BE2C (cell line): ENCODE measurements at regions not wholly inside any gene's neighbourhood (a gene's known extent, or its start where the extent isn't known, plus 50 kb on each side); places are given as distances from the start of the nearest gene placed in this dataset.
"Not testable (repeated sequence)": the region's sequence is repeated elsewhere in the genome, so short reads cannot be mapped to it uniquely, and the experiment has no call there.

Experiments used
- DNase-seq: peaks from one replicate; pipeline ENCODE4 v3.0.0-alpha.2; 2020
- H3K27me3 ChIP-seq: fragments of 250-450 bp; sonication (Bioruptor Pico); 2 replicates; pipeline ENCODE4 v1.5.1; 2020; ENCODE audit warnings: mild to moderate bottlenecking
- H3K36me3 ChIP-seq: fragments of 250-450 bp; sonication (Bioruptor Pico); 2 replicates; pipeline ENCODE4 v1.5.1; 2020; ENCODE audit warnings: mild to moderate bottlenecking
- H3K4me1 ChIP-seq: fragments of 250-450 bp; sonication (Bioruptor Pico); 2 replicates; pipeline ENCODE4 v1.5.1; 2020
- H3K4me3 ChIP-seq: 2 replicates; pipeline ENCODE4 v1.5.1; 2011; ENCODE audit warnings: low read depth, low read length
- H3K9me3 ChIP-seq: fragments of 250-450 bp; sonication (Bioruptor Pico); 2 replicates; pipeline ENCODE4 v1.5.1; 2020
- CTCF ChIP-seq: IDR thresholded peaks from 2 replicates; pipeline ENCODE4 v1.5.1; 2012; ENCODE audit warnings: mild to moderate bottlenecking, low read depth, low read length

GRCh38 chr18:73679941-73680712, 467.5 kb downstream of the FBXO15 start:
- Histone ChIP-seq H3K4me3 (no peak overlapping the region), H3K36me3 (no peaks in the 10 kb centered on the region), H3K27me3 (no peaks in the 10 kb centered on the region), H3K4me1 (no peaks in the 10 kb centered on the region), H3K9me3 (no peaks in the 10 kb centered on the region)
- TF ChIP-seq CTCF, result no peak
- DNase-seq, result no peak

- no peaks in the 10 kb centered on the region for H3K36me3 ChIP-seq
- H3K4me1 ChIP-seq, result no peaks in the 10 kb centered on the region
- no peak for DNase-seq
- H3K9me3 ChIP-seq, result no peaks in the 10 kb centered on the region
- no peak for TF ChIP-seq CTCF
- H3K27me3 ChIP-seq, result no peaks in the 10 kb centered on the region
- no peak overlapping the region for H3K4me3 ChIP-seq
Measured at GRCh38 chr18:73677450-73677849, 470.2 kb downstream of the FBXO15 start.

- no peaks in the 10 kb centered on the region for H3K9me3 ChIP-seq
- H3K4me1 ChIP-seq, result no peaks in the 10 kb centered on the region
- no peaks in the 10 kb centered on the region for H3K36me3 ChIP-seq
- TF ChIP-seq CTCF, result no peak
- H3K4me3 ChIP-seq, result no peak overlapping the region
- H3K27me3 ChIP-seq, result no peaks in the 10 kb centered on the region
- DNase-seq, result no peak
Measured at GRCh38 chr18:73674125-73674865, 473.3 kb downstream of the FBXO15 start.

- H3K36me3 ChIP-seq, H3K9me3 ChIP-seq, H3K27me3 ChIP-seq, H3K4me3 ChIP-seq, DNase-seq, H3K4me1 ChIP-seq: not testable (repeated sequence)
Measured at GRCh38 chr18:73671480-73671879, 476.2 kb downstream of the FBXO15 start.

GRCh38 chr18:73670524-73670923, 477.1 kb downstream of the FBXO15 start:
- Histone ChIP-seq H3K36me3 (no peaks in the 10 kb centered on the region), H3K9me3 (no peaks in the 10 kb centered on the region), H3K4me3 (no peak overlapping the region), H3K27me3 (no peaks in the 10 kb centered on the region), H3K4me1 (no peaks in the 10 kb centered on the region)
- DNase-seq, result no peak
- no peak for TF ChIP-seq CTCF

- no peaks in the 10 kb centered on the region for H3K27me3 ChIP-seq
- no peaks in the 10 kb centered on the region for H3K36me3 ChIP-seq
- no peak for DNase-seq
- no peaks in the 10 kb centered on the region for H3K9me3 ChIP-seq
- H3K4me1 ChIP-seq, result no peaks in the 10 kb centered on the region
- TF ChIP-seq CTCF, result no peak
- no peak overlapping the region for H3K4me3 ChIP-seq
Measured at GRCh38 chr18:73670039-73670438, 477.6 kb downstream of the FBXO15 start.
